Vagina (tissue), 2 donors: ENCODE measurements at regions not wholly inside any gene's neighbourhood (a gene's known extent, or its start where the extent isn't known, plus 50 kb on each side); places are given as distances from the start of the nearest gene placed in this dataset.

Experiments
- POLR2A ChIP-seq, 2 donors: fragments of 450-650 bp; IDR thresholded peaks; one replicate each; pipeline ENCODE4 v1.6.1; 2017; ENCODE audit warnings: antibody characterized with exemption in 2 of 2, mild to moderate bottlenecking in 2 of 2, moderate library complexity in 2 of 2
- POLR2AphosphoS5 ChIP-seq, 2 donors: sonication (generic); formaldehyde crosslinking; IDR thresholded peaks; one replicate each; pipeline ENCODE4 v1.9.0; 2017; ENCODE audit warnings: antibody characterized with exemption in 2 of 2, mild to moderate bottlenecking in 2 of 2, low read depth in 1 of 2; ENCODE audit not compliant: insufficient read depth in 1 of 2
- TF ChIP-seq, protein P1 (sequence below), 3 experiments: fragments of 450-650 bp in 2 of 3; fragments of 200-600 bp in 1 of 3; sonication (generic) in 1 of 3; IDR thresholded peaks; one replicate each; pipeline ENCODE4 v1.5.1; 2017 to 2019; ENCODE audit warnings: antibody characterized with exemption in 3 of 3, mild to moderate bottlenecking in 2 of 3, moderate library complexity in 2 of 3

GRCh38 chr18:39952816-39953215 lies 2002.2 kb upstream of the PIK3C3 start:
- TF ChIP-seq POLR2A (IDR thresholded peaks at IDR 0.05) (no peak), POLR2AphosphoS5 (IDR thresholded peaks at IDR 0.05; ENCODE audit: insufficient read depth in 1 of 2, low read depth in 1 of 2) (no peak)
- TF ChIP-seq, protein P1, sequence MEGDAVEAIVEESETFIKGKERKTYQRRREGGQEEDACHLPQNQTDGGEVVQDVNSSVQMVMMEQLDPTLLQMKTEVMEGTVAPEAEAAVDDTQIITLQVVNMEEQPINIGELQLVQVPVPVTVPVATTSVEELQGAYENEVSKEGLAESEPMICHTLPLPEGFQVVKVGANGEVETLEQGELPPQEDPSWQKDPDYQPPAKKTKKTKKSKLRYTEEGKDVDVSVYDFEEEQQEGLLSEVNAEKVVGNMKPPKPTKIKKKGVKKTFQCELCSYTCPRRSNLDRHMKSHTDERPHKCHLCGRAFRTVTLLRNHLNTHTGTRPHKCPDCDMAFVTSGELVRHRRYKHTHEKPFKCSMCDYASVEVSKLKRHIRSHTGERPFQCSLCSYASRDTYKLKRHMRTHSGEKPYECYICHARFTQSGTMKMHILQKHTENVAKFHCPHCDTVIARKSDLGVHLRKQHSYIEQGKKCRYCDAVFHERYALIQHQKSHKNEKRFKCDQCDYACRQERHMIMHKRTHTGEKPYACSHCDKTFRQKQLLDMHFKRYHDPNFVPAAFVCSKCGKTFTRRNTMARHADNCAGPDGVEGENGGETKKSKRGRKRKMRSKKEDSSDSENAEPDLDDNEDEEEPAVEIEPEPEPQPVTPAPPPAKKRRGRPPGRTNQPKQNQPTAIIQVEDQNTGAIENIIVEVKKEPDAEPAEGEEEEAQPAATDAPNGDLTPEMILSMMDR (IDR thresholded peaks at IDR 0.05) = no peak
